Natural killer cell (primary cell): ENCODE measurements at regions not wholly inside any gene's neighbourhood (a gene's known extent, or its start where the extent isn't known, plus 50 kb on each side); places are given as distances from the start of the nearest gene placed in this dataset.

Experiments
- ATAC-seq, 3 donors: fragments of 150-1000 bp in 2 of 3; fragments of 200-7000 bp in 1 of 3; cut with Tn5 transposase; 1 replicate in 1 of 3; 2 replicates in 2 of 3; pipeline ENCODE4 v1.10.0; 2021; ENCODE audit warnings: mild to moderate bottlenecking in 2 of 3, moderate library complexity in 2 of 3
- DNase-seq, 2 donors: peaks; one replicate each; pipeline versions ENCODE4 v3.0.0 to v3.0.0-alpha.2; 2013 to 2021; ENCODE audit warnings: mixed read lengths in 1 of 2
- H3K27ac ChIP-seq: one replicate; pipeline ENCODE4 v1.5.1; 2013; ENCODE audit warnings: mild to moderate bottlenecking, low read length
- H3K27me3 ChIP-seq: one replicate; pipeline ENCODE4 v1.6.1; 2013; ENCODE audit warnings: low read length; ENCODE audit not compliant: control insufficient read depth, insufficient read depth
- H3K36me3 ChIP-seq: one replicate; pipeline ENCODE4 v1.6.1; 2013; ENCODE audit warnings: low read length; ENCODE audit not compliant: control insufficient read depth, insufficient read depth
- H3K4me1 ChIP-seq: one replicate; pipeline ENCODE4 v1.6.1; 2013; ENCODE audit warnings: low read length; ENCODE audit not compliant: control insufficient read depth, insufficient read depth
- H3K4me3 ChIP-seq: one replicate; pipeline ENCODE4 v1.5.1; 2013; ENCODE audit warnings: low read length
- H3K9me3 ChIP-seq: one replicate; pipeline ENCODE4 v1.6.1; 2013; ENCODE audit warnings: low read length; ENCODE audit not compliant: control insufficient read depth, insufficient read depth
- H3K27ac Mint-ChIP-seq, 2 donors: one replicate each; pipeline ENCODE4 v1.8.0; 2022; ENCODE audit warnings: mild to moderate bottlenecking in 2 of 2, mixed read lengths in 2 of 2, moderate library complexity in 1 of 2
- H3K27me3 Mint-ChIP-seq, 2 donors: one replicate each; pipeline ENCODE4 v1.8.0; 2022; ENCODE audit warnings: low read depth in 2 of 2, mixed read lengths in 2 of 2
- H3K36me3 Mint-ChIP-seq: one replicate; pipeline ENCODE4 v1.8.0; 2022; ENCODE audit warnings: mixed read lengths
- H3K4me1 Mint-ChIP-seq, 2 donors: one replicate each; pipeline ENCODE4 v1.8.0; 2022; ENCODE audit warnings: mixed read lengths in 2 of 2
- H3K4me3 Mint-ChIP-seq: one replicate; pipeline ENCODE4 v1.8.0; 2022; ENCODE audit warnings: mild to moderate bottlenecking, moderate library complexity, mixed read lengths
- H3K9me3 Mint-ChIP-seq, 2 donors: one replicate each; pipeline ENCODE4 v1.8.0; 2022; ENCODE audit warnings: mixed read lengths in 2 of 2
- CTCF ChIP-seq: fragments of 200-600 bp; IDR thresholded peaks from one replicate; pipeline ENCODE4 v1.8.0; 2022; ENCODE audit warnings: antibody characterized with exemption
- WGBS: methylation state at CpG from one replicate; pipeline ENCODE4 v1.1.7; 2013; ENCODE audit warnings: missing lambda C conversion rate; ENCODE audit not compliant: insufficient coverage; 5-methylcytosine and 5-hydroxymethylcytosine counted together
- intact Hi-C: fragments of 100-400 bp; cut with micrococcal nuclease; formaldehyde crosslinking; loops from one replicate; pipeline ENCODE4 v1.14.2; 2022

GRCh38 chr2:40579247-40579646 lies 127.4 kb upstream of the SLC8A1 start:
- no peak for DNase-seq
- TF ChIP-seq CTCF: no peak
- ATAC-seq: no peak
- H3K4me1 Mint-ChIP-seq: no peaks in the 10 kb centered on the region
- Histone ChIP-seq H3K4me3 (no peak overlapping the region), H3K27me3 (no peaks in the 10 kb centered on the region), H3K4me1 (no peaks in the 10 kb centered on the region), H3K27ac (no peak overlapping the region), H3K36me3 (no peaks in the 10 kb centered on the region), H3K9me3 (no peaks in the 10 kb centered on the region)
- H3K9me3 Mint-ChIP-seq: peaks cover 9 to 16% of the 10 kb centered on the region in 2 donors
- H3K27me3 Mint-ChIP-seq: no peaks in the 10 kb centered on the region
- H3K4me3 Mint-ChIP-seq: no peak overlapping the region
- 89% methylated on average over 1 of the region's 1 CpG for WGBS
- peaks cover 7% of the 10 kb centered on the region for H3K36me3 Mint-ChIP-seq
- intact Hi-C loops: no loop called here
- H3K27ac Mint-ChIP-seq: no peak overlapping the region

GRCh38 chr2:40584432-40584831 lies 132.5 kb upstream of the SLC8A1 start:
- intact Hi-C loops: no loop called here
- Mint-ChIP-seq H3K27ac (no peak overlapping the region), H3K9me3 (peaks cover 8 to 15% of the 10 kb centered on the region in 2 donors), H3K36me3 (no peaks in the 10 kb centered on the region), H3K27me3 (no peaks in the 10 kb centered on the region), H3K4me3 (no peak overlapping the region), H3K4me1 (no peaks in the 10 kb centered on the region)
- 100% methylated on average over 1 of the region's 2 CpGs for WGBS
- no peaks in the 10 kb centered on the region for H3K27me3 ChIP-seq
- H3K9me3 ChIP-seq: no peaks in the 10 kb centered on the region
- DNase-seq (no peak), ATAC-seq (no peak)
- no peak for TF ChIP-seq CTCF
- no peaks in the 10 kb centered on the region for H3K4me1 ChIP-seq
- no peaks in the 10 kb centered on the region for H3K36me3 ChIP-seq
- H3K27ac ChIP-seq: no peak overlapping the region
- H3K4me3 ChIP-seq: no peak overlapping the region

GRCh38 chr2:40591774-40592173 lies 139.9 kb upstream of the SLC8A1 start:
- Histone ChIP-seq H3K9me3 (no peaks in the 10 kb centered on the region), H3K27ac (no peak overlapping the region), H3K27me3 (no peaks in the 10 kb centered on the region), H3K4me1 (no peaks in the 10 kb centered on the region), H3K4me3 (no peak overlapping the region), H3K36me3 (no peaks in the 10 kb centered on the region)
- H3K27me3 Mint-ChIP-seq: no peaks in the 10 kb centered on the region
- H3K9me3 Mint-ChIP-seq: peaks cover 6 to 8% of the 10 kb centered on the region in 2 donors
- WGBS: 97% methylated on average over 2 of the region's 3 CpGs
- H3K4me1 Mint-ChIP-seq: no peaks in the 10 kb centered on the region
- no peak for DNase-seq
- H3K4me3 Mint-ChIP-seq: no peak overlapping the region
- no peak overlapping the region for H3K27ac Mint-ChIP-seq
- intact Hi-C loops: no loop called here
- no peak for ATAC-seq
- H3K36me3 Mint-ChIP-seq: no peaks in the 10 kb centered on the region
- TF ChIP-seq CTCF: no peak

GRCh38 chr2:40592218-40592617 lies 140.3 kb upstream of the SLC8A1 start:
- no peak overlapping the region for H3K27ac ChIP-seq
- WGBS: 80% methylated on average over 2 of the region's 2 CpGs
- Mint-ChIP-seq H3K36me3 (no peaks in the 10 kb centered on the region), H3K9me3 (peaks cover 6 to 8% of the 10 kb centered on the region in 2 donors), H3K27ac (no peak overlapping the region), H3K4me1 (no peaks in the 10 kb centered on the region), H3K4me3 (no peak overlapping the region), H3K27me3 (no peaks in the 10 kb centered on the region)
- no peaks in the 10 kb centered on the region for H3K9me3 ChIP-seq
- intact Hi-C loops: no loop called here
- no peak for ATAC-seq
- DNase-seq: no peak
- no peaks in the 10 kb centered on the region for H3K36me3 ChIP-seq
- H3K4me3 ChIP-seq: no peak overlapping the region
- H3K4me1 ChIP-seq: no peaks in the 10 kb centered on the region
- no peak for TF ChIP-seq CTCF
- no peaks in the 10 kb centered on the region for H3K27me3 ChIP-seq
